HCT116 (cell line): ENCODE measurements at regions not wholly inside any gene's neighbourhood (a gene's known extent, or its start where the extent isn't known, plus 50 kb on each side); places are given as distances from the start of the nearest gene placed in this dataset.

ENCODE experiments used
- ATAC-seq: fragments of 200-7000 bp; cut with Tn5 transposase; 2 replicates; pipeline ENCODE4 v1.9.1; 2020; ENCODE audit warnings: mild to moderate bottlenecking, moderate library complexity
- BruUV-seq: library from RNA; stranded (reverse); fragments of 400-500 nt; replicated peaks from 2 replicates; lab custom pipeline; 2021; lab: Mats Ljungman, UMichigan
- CTCF ChIA-PET: fragments of 300-600 bp; sonication (Branson Sonifier 250); formaldehyde crosslinking; loops from one replicate; lab custom pipeline; 2021; ENCODE audit warnings: antibody characterized with exemption; lab: Charles Lee
- POLR2A ChIA-PET: fragments of 300-600, 350-600 bp; sonication (Branson Sonifier 250); formaldehyde crosslinking; loops from one replicate; lab custom pipeline; 2021; ENCODE audit warnings: antibody characterized with exemption; lab: Charles Lee
- RAD21 ChIA-PET, 2 experiments: fragments of 300-600 bp; sonication (Branson Sonifier 250); formaldehyde crosslinking; loops; one replicate each; lab custom pipeline; 2023; ENCODE audit warnings: low total read pairs in 2 of 2; ENCODE audit not compliant: uncharacterized antibody in 2 of 2, unreplicated experiment in 2 of 2, low non-redundant PET in 1 of 2; lab: Charles Lee
- DNase-seq: peaks from one replicate; pipeline ENCODE4 v3.0.0-alpha.2; 2010; ENCODE audit warnings: low read depth, low spot score
- H2AFZ ChIP-seq: fragments of 200-600 bp; shearing (Covaris generic), sonication (generic); 2 replicates; pipeline ENCODE4 v1.6.1; 2017; ENCODE audit warnings: low read depth, mixed run types, mixed read lengths, antibody characterized with exemption, low read length; ENCODE audit not compliant: poor library complexity, severe bottlenecking
- H3K27ac ChIP-seq: 2 replicates; pipeline ENCODE4 v1.5.1; 2012; ENCODE audit warnings: low read depth, low read length
- H3K27me3 ChIP-seq: fragments of 200-600 bp; sonication (generic); 2 replicates; pipeline ENCODE4 v1.6.1; 2016; ENCODE audit warnings: mixed run types, low read length, mixed read lengths; ENCODE audit not compliant: insufficient read depth
- H3K36me3 ChIP-seq, 2 experiments: fragments of 200-500 bp in 1 of 2; fragments of 200-600 bp in 1 of 2; sonication (Bioruptor generic) in 1 of 2; sonication (generic) in 1 of 2; 2 replicates each; pipeline versions ENCODE4 v1.5.1 to v1.6.1; 2014 to 2016; ENCODE audit warnings: low read length in 2 of 2, inconsistent platforms in 1 of 2, mixed read lengths in 1 of 2, mixed run types in 1 of 2; ENCODE audit not compliant: insufficient read depth in 2 of 2, control insufficient read depth in 1 of 2
- H3K4me1 ChIP-seq, 2 experiments: fragments of 200-600 bp in 1 of 2; sonication (generic) in 1 of 2; 2 replicates each; pipeline versions ENCODE4 v1.5.1 to v1.6.1; 2012 to 2017; ENCODE audit warnings: low read length in 2 of 2, inconsistent platforms in 1 of 2, mild to moderate bottlenecking in 1 of 2, mixed read lengths in 1 of 2, mixed run types in 1 of 2, moderate library complexity in 1 of 2; ENCODE audit not compliant: insufficient read depth in 2 of 2, control insufficient read depth in 1 of 2
- H3K4me2 ChIP-seq: fragments of 200-600 bp; sonication (generic); 2 replicates; pipeline ENCODE4 v1.6.1; 2017; ENCODE audit warnings: mixed run types, low read length, mixed read lengths
- H3K4me3 ChIP-seq, 2 experiments: fragments of 200-600 bp in 1 of 2; sonication (generic) in 1 of 2; replicated peaks in 1 of 2; 2 replicates each; pipeline ENCODE4 v1.5.1; 2011 to 2016; ENCODE audit warnings: low read length in 2 of 2, control low read depth in 1 of 2, low read depth in 1 of 2, mild to moderate bottlenecking in 1 of 2, mixed read lengths in 1 of 2, mixed run types in 1 of 2
- H3K79me2 ChIP-seq: fragments of 200-600 bp; sonication (generic); 2 replicates; pipeline ENCODE4 v1.6.1; 2017; ENCODE audit warnings: mild to moderate bottlenecking, mixed run types, low read length, moderate library complexity, mixed read lengths; ENCODE audit not compliant: insufficient read depth
- H3K9ac ChIP-seq: fragments of 200-600 bp; sonication (generic); 2 replicates; pipeline ENCODE4 v1.6.1; 2016; ENCODE audit warnings: low read length, mixed read lengths
- H3K9me2 ChIP-seq: fragments of 200-600 bp; sonication (generic), shearing (Covaris generic); 2 replicates; pipeline ENCODE4 v1.6.1; 2017; ENCODE audit warnings: mixed run types, mild to moderate bottlenecking, moderate library complexity; ENCODE audit not compliant: insufficient read depth
- H3K9me3 ChIP-seq, 2 experiments: fragments of 200-500 bp in 1 of 2; fragments of 200-600 bp in 1 of 2; sonication (Bioruptor generic) in 1 of 2; sonication (generic) in 1 of 2; 2 replicates each; pipeline ENCODE4 v1.6.1; 2014 to 2017; ENCODE audit warnings: low read length in 2 of 2, mixed read lengths in 2 of 2, inconsistent platforms in 1 of 2, low read depth in 1 of 2, mild to moderate bottlenecking in 1 of 2, mixed run types in 1 of 2, moderate library complexity in 1 of 2; ENCODE audit not compliant: control insufficient read depth in 1 of 2, insufficient read depth in 1 of 2
- H4K20me1 ChIP-seq: fragments of 200-600 bp; sonication (generic), shearing (Covaris generic); 2 replicates; pipeline ENCODE4 v1.6.1; 2017; ENCODE audit warnings: mixed run types, mild to moderate bottlenecking, moderate library complexity; ENCODE audit not compliant: insufficient read depth
- CTCF ChIP-seq, 3 experiments: fragments of 200-600 bp in 1 of 3; sonication (generic) in 1 of 3; IDR thresholded peaks in 2 of 3; conservative IDR thresholded peaks in 1 of 3; 2 replicates each; pipeline ENCODE4 v1.5.1; 2012 to 2017; ENCODE audit warnings: low read depth in 2 of 3, low read length in 2 of 3, antibody characterized with exemption in 1 of 3, borderline replicate concordance in 1 of 3, control low read depth in 1 of 3, mild to moderate bottlenecking in 1 of 3, mixed read lengths in 1 of 3, mixed run types in 1 of 3, moderate library complexity in 1 of 3; ENCODE audit not compliant: insufficient read depth in 1 of 3
- JUND ChIP-seq: IDR thresholded peaks from 2 replicates; pipeline ENCODE4 v1.6.1; 2012
- MAX ChIP-seq: IDR thresholded peaks from 2 replicates; pipeline ENCODE4 v1.6.1; 2012
- REST ChIP-seq: IDR thresholded peaks from 2 replicates; pipeline ENCODE4 v1.6.1; 2012; ENCODE audit warnings: low read depth
- SP1 ChIP-seq: IDR thresholded peaks from 2 replicates; pipeline ENCODE4 v1.6.1; 2012; ENCODE audit warnings: low read depth
- SRF ChIP-seq: IDR thresholded peaks from 2 replicates; pipeline ENCODE4 v1.6.1; 2012; ENCODE audit warnings: low read depth
- YY1 ChIP-seq: IDR thresholded peaks from 2 replicates; pipeline ENCODE4 v1.6.1; 2011; ENCODE audit warnings: low read length, low read depth, moderate library complexity, mild to moderate bottlenecking; ENCODE audit not compliant: insufficient replicate concordance; ENCODE audit errors: extremely low read depth
- ZFX ChIP-seq: fragments of 450-650 bp; IDR thresholded peaks from 2 replicates; pipeline ENCODE4 v1.6.1; 2017
- ZNF274 ChIP-seq: fragments of 200-500 bp; sonication (Bioruptor generic); IDR thresholded peaks from 2 replicates; pipeline ENCODE4 v1.6.1; 2014; ENCODE audit warnings: mild to moderate bottlenecking, low read depth, low read length, inconsistent platforms
- intact Hi-C: fragments of 100-400 bp; cut with micrococcal nuclease; formaldehyde crosslinking; loops from 2 replicates; pipeline ENCODE4 v1.10.0; 2022

GRCh38 chr6:4212588-4212987 lies 77.2 kb upstream of the ECI2 start:
- Histone ChIP-seq H3K79me2 (no peaks in the 10 kb centered on the region), H2AFZ (no peak overlapping the region), H3K9me3 (peaks cover 0 to 3% of the 10 kb centered on the region in 2 experiments; a peak in 2 of 4 replicates), H3K27me3 (no peaks in the 10 kb centered on the region), H3K4me2 (no peak overlapping the region), H3K9me2 (no peaks in the 10 kb centered on the region), H3K4me1 (no peaks in the 10 kb centered on the region), H3K36me3 (no peaks in the 10 kb centered on the region), H3K27ac (no peak overlapping the region), H3K9ac (no peak overlapping the region), H4K20me1 (no peaks in the 10 kb centered on the region), H3K4me3 (no peak overlapping the region)
- no peak for ATAC-seq
- BruUV-seq, result no TSS peak
- DNase-seq, result no peak
- ChIA-PET CTCF (no interaction called here), RAD21 (no interaction called here), POLR2A (no interaction called here)
- intact Hi-C loops, result loop anchor here (5.0 to 10.0 kb wide), 2 partner anchors 155 to 468 kb away; no protein-coding TSS in a partner anchor
- TF ChIP-seq REST (no peak), SP1 (no peak), SRF (no peak), CTCF (IDR thresholded peaks at IDR 0.05 in 2 of 3, conservative IDR thresholded peaks at IDR 0.05 in 1 of 3; ENCODE audit: borderline replicate concordance in 1 of 3, insufficient read depth in 1 of 3, low read depth in 2 of 3, low read length in 2 of 3) (no peak), YY1 (no peak), MAX (no peak), ZNF274 (no peak), ZFX (no peak), JUND (no peak)
